Heart left ventricle (tissue), 13 donors: ENCODE measurements at regions not wholly inside any gene's neighbourhood (a gene's known extent, or its start where the extent isn't known, plus 50 kb on each side); places are given as distances from the start of the nearest gene placed in this dataset.

Source experiments
- POLR2A ChIP-seq, 2 donors: fragments of 450-650 bp; IDR thresholded peaks; one replicate each; pipeline ENCODE4 v1.6.1; 2017; ENCODE audit warnings: antibody characterized with exemption in 2 of 2, mild to moderate bottlenecking in 2 of 2, moderate library complexity in 2 of 2
- TF ChIP-seq, protein P1 (sequence below), 12 donors: fragments of 200-600 bp; sonication (generic) in 4 of 12; IDR thresholded peaks; one replicate each; pipeline versions ENCODE4 v1.5.0 to v1.8.0; 2018 to 2022; ENCODE audit warnings: antibody characterized with exemption in 12 of 12, mild to moderate bottlenecking in 5 of 12
- donor health status: ischemic (EF 13 %, LVEDD 7.1; RV severe dilation, severe dysfunction).
- donor health status: DM: no; HTN: yes; CAD: no.
- donor health status: DM: no; HTN: no; CAD: no.
- donor health status: ischemic (EF 25% LVEDD 6.9; RV normal size, moderate dysfunction).
- donor health status: ischemic (EF 25% LVEDD 5.7; RV mildly dilated, moderate dysfunction).
- donor health status: ischemic (EF 35%, LVEDD 5.7; RV mildly dilated, moderate dysfunction).
- donor health status: nonischemic (EF 11% LVEDD 7.7; RV severe dilation, severe dysfunction).
- donor health status: DM: yes; HTN: yes; CAD: no.
- donor health status: PGD.
- donor health status: ischemic (EF 29% LVEDD 5.4; RV normal size, mild dysfunction).
- donor health status: nonischemic (EF 23%, LVEDD 6.1; RV moderate dilation, normal function).

DNA sequence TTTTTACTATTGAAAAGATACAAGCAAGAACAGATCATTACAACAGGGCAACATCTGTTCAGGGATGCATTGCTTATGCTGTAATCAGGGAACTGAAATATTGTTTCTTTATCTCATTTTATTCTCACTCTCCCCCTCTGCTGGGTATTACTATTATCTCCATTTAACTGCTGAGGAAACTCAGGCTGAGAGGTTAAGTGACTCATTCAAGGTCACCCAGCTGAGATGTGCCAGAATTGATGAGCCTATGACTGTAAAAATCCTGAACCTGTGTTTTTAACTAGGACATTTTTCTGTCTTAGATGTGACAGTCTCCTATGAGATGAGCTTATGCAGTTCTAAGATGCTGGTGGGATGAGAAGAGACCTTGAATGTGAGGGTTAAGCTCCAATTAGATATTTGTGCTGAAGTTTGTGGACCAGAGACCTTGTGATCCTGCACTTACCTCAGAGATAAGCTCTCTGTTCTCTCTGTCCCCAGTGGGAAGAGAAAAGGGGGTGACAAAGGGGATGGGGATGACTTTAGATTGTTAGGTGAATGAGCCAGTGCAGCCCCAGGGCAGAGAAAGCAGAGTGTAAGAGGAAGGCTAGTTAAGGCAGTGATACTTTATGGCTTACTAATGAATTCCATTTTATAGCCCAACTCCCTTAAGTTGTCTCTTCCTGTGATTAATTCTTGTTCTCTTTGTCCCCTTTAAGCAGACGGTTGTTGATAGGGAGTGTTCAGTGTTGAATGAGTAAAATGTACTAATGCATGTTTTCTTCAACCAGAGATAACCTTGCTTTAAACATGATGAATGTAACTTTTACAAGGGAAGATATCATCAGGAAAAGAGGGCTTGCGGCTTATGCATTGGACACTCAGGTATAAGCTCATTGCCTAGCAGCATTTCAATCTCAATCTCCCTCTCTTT is 111.4 kb downstream of the HLX start:
- TF ChIP-seq, protein P1, sequence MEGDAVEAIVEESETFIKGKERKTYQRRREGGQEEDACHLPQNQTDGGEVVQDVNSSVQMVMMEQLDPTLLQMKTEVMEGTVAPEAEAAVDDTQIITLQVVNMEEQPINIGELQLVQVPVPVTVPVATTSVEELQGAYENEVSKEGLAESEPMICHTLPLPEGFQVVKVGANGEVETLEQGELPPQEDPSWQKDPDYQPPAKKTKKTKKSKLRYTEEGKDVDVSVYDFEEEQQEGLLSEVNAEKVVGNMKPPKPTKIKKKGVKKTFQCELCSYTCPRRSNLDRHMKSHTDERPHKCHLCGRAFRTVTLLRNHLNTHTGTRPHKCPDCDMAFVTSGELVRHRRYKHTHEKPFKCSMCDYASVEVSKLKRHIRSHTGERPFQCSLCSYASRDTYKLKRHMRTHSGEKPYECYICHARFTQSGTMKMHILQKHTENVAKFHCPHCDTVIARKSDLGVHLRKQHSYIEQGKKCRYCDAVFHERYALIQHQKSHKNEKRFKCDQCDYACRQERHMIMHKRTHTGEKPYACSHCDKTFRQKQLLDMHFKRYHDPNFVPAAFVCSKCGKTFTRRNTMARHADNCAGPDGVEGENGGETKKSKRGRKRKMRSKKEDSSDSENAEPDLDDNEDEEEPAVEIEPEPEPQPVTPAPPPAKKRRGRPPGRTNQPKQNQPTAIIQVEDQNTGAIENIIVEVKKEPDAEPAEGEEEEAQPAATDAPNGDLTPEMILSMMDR (IDR thresholded peaks at IDR 0.05), result no peak
- no peak for TF ChIP-seq POLR2A (IDR thresholded peaks at IDR 0.05)
